Skin epidermis (tissue), 12 donors: ENCODE measurements at regions not wholly inside any gene's neighbourhood (a gene's known extent, or its start where the extent isn't known, plus 50 kb on each side); places are given as distances from the start of the nearest gene placed in this dataset.

Experiments
- H3K27ac ChIP-seq, 21 experiments: fragments of 200-600 bp; sonication (generic) in 11 of 21; one replicate each; pipeline ENCODE4 v1.5.0; 2020; ENCODE audit warnings: mild to moderate bottlenecking in 3 of 21, inconsistent platforms in 2 of 21, moderate library complexity in 2 of 21
- H3K4me3 ChIP-seq, 7 experiments: fragments of 200-600 bp; sonication (generic) in 2 of 7; one replicate each; pipeline ENCODE4 v1.5.0; 2020; ENCODE audit warnings: inconsistent platforms in 2 of 7, mild to moderate bottlenecking in 2 of 7, moderate library complexity in 1 of 7

DNA sequence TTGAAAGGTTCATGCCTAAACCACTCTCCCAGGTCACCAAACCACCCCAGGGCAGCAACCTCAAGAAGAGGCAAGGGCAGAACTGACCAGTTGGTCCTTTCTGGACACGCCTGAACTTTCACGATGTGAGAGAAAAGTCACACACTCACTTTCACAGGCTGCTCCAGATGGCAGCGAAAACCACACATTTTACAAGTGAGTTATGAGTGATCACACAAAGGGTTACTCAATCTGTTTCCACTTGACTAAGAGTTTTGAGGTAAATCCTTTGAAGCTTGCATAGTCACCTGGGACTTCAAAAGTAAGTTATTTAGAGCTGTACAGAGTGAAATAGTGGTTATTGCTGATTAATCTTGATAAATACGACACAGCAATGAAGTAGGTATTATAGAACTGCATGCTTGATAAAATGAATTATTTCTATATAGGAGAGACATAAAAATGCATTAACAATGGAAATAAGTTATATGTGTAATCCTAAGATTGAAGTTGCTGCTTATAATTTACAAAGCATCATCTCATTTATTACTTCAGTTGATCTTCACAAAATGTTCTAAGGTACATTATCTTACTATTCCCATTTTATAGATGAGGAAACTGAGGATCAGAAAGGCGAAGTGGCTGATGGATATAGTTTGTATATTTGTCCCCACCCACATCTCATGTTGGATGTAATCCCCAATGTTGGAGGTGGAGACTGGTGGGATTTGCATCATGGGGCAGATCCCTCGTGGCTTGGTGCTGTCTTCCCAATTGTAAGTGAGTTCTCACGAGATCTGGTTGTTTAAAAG lies 103.0 kb upstream of the KLF3 start:
- Histone ChIP-seq H3K27ac (no peak overlapping the region), H3K4me3 (no peak overlapping the region)

DNA sequence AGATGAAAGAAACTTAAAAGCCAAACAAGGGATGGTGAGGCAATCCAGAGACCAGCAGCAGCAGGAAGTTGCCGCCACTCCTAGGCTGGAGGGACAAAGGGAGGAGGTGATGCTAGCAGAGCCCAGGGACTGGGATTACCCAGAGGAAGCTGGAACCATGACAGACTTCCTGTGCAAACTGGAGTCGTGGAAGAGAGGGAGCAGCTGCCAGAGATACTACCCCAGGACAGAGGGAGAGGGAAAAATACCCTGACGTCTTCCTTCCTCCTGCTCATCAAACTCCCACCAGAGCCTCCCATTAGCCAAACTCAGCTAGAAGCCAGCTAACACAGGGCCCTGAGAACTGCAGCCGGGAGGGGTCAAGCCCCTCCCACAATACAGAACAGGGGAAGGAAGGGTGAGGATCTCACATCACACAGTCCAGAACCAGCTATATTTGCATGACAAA lies 101.2 kb upstream of the KLF3 start:
- H3K27ac ChIP-seq, result peak overlapping the region in 14 of 21 experiments; percentile 9 to 58 (median 42)
- no peak overlapping the region for H3K4me3 ChIP-seq

DNA sequence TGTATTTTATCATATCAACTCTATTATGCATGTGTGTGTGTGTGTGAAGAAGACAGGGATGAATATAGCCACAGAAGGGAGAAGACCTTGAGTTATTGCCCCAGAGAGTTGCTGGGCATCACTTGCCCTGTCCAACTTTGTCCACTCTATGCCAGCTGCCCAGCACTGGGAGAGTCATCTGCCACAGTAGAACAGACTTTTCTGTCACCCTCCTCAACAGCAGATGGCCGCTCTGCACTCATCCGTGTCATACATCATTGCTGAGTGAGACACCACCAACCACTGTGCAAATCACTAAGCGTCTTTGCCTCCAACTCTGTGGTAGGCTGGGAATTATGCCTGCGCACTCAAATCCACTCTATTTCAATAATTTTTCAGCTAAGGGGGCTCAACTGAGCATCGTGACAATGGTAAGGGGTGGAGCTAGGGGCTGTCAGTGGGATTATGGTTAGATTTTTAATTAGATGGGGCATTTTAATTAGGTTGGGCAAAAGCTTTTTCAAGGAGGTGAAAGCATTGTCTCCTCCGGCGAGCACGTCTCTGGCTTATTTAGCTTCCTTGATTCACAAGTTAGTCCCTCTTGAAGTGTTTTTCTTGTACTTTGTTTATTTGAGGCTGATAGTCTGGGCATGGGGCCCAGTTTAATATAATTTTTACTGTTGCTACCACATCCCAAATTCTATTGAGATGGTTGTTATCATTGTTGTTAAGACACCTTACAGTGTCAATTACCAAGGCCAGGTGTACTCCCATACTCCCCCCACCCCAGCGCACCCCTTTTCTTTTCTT lies 100.1 kb upstream of the KLF3 start:
- Histone ChIP-seq H3K4me3 (no peak overlapping the region), H3K27ac (peak overlapping the region in 1 of 21 experiments; percentile 9)

DNA sequence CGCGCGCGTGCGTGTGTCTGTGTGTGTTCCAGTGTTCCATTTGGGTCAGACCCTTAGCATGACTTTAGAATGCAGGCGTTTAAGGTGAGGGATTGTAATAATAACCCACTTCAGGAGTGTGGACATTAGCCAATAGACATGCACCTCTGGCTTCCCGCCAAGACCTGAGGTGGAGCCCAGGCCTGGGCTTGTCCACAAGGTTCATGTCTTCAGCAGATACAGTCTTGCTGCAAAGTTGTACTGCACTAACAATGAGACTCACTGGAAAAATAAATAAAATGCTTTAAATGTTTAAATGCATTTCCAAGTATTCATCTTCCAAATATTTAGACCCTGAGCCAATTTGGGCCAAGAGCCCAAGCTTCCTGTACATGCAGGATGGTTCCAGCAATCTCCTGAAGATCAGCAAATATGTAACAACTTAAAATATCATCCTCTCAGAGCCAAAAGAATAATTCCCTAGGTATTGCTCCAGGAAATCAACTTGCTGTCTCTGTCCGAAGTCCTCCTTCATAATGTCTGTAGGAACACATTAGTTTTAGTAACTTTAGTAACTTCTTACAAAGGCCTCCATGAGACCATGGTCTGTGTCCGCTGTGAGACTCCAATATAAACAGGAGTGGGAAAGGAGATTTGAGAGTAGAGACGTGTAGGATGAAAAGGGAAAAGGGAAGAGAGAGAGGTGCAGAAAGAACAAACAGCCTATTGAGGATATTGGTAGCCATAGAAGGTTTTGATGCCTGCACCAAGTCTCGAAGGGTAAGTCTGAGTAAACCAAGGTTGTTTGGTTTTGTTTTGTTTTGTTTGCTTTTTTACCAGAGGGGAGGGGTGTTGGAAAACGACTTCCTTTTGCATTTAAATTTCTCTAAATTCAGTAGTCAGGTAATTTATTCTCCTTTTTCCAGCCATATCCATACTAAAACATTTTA lies 98.5 kb upstream of the KLF3 start:
- H3K4me3 ChIP-seq, result no peak overlapping the region
- peak overlapping the region in 12 of 21 experiments; percentile 0 to 65 (median 48) for H3K27ac ChIP-seq

DNA sequence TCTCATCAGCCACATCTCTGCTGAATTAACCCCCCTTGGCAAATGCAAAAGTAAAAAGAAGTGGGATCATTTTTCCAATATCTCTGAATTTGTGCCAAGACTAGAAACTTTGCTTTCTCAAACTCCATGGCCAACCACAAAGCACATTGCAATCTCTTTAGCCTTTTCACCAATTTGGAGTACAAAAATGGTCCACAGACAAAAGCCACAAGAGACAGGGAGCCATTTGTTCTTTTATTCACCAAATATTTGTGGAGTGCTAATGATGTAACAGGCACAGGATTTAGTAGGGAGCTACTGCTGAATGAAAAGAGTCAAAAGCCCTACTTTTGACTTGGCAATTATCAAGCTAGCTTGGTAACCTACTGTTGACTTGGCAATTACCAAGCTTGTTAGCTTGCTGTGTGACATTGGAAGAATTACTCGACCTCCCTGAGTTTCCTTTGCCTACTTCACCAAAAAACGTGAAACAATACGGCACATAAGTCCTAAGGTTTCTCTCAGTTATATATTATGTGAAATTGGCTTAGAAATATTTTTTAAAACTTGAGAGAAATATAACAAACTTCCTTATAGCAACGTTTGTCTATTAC lies 97.1 kb upstream of the KLF3 start:
- Histone ChIP-seq H3K4me3 (no peak overlapping the region), H3K27ac (peak overlapping the region in 4 of 21 experiments; percentile 8 to 65 (median 48))

DNA sequence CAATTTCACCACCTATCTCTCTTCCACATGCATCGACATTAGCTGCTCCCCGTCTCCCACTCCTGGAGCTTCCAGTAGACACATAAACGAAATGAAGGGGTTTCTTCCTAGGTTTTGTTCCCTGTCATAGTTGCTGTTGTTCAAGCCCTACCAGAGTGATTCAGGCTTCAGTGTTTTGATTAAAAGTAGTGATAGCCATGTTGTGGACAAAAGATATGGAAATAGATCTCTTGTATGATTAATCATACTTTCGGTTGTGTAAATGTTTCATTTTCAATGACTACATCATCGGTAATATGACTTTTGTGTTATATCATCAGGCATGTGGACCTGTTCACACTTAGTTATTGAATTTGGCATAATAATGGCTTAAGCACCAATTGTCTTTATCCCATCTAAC lies 96.5 kb upstream of the KLF3 start:
- peak overlapping the region in 2 of 21 experiments; percentile 8 to 65 for H3K27ac ChIP-seq
- no peak overlapping the region for H3K4me3 ChIP-seq

DNA sequence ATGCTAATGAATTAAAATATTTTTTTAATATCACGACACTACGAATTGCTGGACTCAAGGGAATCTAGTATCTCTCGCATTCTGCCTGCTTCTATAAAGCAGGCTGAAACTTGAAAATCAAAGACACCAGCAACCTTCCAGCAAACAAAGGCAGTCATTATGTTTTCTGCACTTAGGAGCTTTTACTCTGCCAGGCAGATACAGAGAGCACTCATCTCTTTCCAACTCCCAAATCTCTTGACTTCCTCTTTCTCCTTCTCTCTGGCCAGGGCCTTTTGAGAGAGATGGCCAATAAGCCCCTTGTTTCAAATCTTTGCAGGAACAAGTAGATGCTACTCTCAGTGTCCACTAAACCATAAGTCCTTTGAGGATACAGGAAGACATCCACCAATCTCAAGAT lies 95.2 kb upstream of the KLF3 start:
- Histone ChIP-seq H3K4me3 (no peak overlapping the region), H3K27ac (no peak overlapping the region)

DNA sequence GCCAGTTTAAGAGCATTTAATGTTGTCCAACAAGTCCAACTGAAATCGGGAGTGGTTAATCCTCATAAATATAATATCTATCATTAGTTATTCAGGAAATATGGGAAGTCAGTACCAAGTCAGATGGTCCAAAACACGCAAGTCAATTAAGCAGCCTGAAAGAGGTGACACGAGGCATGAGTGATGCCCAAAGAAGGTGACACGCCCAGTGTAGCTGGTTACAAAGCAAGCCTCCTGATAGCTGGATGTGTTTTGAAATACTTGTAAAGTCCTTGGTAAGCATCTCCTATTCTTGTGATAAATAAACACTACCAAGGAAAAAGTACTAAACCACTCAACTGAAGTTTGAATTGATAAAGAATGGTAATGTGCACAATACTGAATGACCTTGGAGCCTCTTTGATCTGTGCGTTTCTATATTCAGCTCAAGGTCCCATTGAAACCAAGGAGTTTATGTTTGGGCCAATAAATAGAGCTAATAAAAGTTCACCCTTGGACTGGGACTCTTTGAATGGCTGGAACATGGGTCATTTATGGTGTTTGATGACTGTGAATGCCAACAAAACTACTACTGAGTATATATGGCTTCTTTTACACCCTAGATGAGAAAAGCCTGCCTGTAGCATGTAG lies 93.2 kb upstream of the KLF3 start:
- Histone ChIP-seq H3K27ac (peak overlapping the region in 2 of 21 experiments; percentile 17 to 38), H3K4me3 (no peak overlapping the region)

DNA sequence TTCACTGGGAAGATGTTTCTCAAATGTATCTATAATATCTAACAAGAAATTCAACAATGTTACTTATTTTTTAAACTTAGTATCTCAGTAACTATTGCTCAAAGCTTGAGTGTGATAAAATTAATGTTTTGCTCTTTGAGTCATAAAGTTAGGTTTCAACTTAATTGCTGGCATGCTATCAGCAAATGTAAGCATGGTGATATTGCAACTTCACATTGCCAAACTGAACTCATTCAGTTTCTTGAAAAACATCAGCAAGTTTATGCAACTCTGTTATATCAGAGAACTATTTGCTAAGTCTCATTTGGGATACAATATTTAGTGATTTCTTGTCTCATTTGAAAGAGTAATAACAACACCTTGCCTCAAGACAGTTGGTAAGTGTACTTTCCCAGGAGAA lies 91.2 kb upstream of the KLF3 start:
- no peak overlapping the region for H3K27ac ChIP-seq
- H3K4me3 ChIP-seq, result no peak overlapping the region

DNA sequence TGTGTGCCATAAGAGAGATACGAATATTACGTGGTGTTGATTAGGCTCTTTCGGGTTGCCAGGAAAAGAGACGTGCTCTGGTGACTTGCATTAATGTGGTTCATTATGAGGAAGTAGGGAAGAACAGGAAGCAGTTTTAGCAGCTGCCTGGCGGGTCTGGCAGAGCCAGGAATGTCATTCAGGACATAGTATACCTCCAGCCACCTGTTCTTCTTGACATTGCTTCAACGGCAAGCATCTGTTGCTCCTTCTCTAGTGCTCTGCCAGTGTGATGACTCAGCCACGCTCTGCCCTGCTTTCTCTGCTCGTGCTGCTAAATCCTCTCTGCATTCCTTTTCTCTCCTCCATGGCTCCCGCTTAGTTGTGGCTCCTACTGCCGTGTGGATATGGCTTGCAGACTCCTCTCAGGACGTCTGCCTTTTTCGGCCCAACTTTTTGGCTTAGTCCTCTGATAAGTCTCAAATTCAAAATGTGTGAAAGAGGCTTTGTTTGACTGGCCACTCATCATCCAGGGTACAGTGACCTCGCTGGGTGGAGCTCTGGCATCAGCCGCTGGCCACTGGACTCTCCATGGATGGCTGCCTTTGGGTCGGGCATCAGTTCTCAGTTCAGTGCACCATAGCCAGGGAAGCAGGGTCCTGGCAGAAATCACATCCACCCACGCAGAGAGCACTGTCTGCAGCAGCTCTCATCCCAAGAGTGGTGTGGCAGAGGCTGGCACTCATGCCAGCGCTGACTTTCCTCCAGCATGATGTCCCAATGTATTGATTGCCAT lies 89.3 kb upstream of the KLF3 start:
- H3K27ac ChIP-seq, result no peak overlapping the region
- no peak overlapping the region for H3K4me3 ChIP-seq

DNA sequence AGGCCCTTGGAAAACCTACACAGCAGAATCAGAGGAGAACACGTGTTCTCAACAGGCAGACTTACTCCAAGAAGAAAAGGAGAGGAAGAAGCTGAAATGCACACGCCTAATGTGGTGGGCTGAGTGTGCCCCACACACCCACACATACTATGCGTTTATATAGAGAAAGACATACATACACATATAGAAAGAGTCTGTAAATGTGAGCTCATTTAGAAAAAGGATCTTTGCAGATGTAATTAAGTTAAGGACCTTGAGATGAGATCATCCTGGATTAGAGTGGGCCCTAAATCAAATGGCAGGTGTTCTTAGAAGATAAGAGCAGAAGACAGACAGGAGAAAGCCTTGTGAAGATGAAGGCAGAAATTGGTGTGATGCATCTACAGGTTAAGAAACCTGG lies 87.2 kb upstream of the KLF3 start:
- H3K4me3 ChIP-seq, result no peak overlapping the region
- no peak overlapping the region for H3K27ac ChIP-seq

DNA sequence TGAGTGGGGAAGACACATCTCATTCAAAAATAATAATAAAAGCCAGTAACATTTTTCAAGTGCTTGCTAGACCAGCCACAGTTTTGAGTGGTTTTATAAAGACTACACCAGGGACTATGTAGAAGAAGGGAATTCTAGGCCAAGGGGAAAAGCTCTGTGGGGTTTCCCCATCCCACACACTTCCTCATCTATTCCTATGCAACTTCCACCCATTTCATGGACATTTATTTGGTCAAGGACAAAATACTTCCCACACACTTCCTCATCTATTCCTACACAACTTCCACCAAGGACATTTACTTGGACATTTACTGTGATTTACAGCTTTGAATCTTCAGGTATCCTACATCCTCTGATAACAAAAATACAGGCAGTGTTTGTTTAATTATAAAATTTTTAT lies 86.5 kb upstream of the KLF3 start:
- Histone ChIP-seq H3K27ac (no peak overlapping the region), H3K4me3 (no peak overlapping the region)

DNA sequence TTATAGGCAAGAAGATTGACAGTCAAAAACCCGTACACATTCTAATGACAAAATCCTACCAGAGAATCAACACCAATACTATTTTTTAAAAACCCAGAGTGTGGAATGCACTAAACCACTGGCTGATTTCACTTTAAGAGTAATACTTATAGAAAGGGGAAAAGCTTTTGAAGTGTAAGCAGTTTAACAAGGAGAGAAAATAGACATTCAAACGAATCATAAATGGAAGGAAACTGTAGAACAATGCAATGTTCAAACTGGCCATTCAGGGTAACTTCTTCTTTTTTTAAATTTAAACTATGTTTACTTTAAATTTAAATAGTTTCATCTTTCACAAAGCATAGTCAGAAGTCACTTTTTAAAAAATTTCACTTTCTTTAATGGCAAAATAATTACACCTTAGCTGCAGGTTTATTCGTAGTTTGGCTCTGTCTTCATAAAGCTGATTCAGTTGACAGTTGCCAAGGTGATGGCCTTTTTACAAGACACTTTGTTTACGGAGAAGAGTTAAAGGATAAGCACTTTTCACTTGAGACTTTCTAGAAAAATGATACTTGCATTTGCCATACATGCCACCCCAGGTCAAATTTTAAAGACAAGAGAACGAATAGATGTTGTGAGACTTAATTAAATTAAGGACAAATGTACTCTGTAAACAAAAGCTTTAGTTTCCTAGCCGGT lies 82.4 kb upstream of the KLF3 start:
- no peak overlapping the region for H3K27ac ChIP-seq
- no peak overlapping the region for H3K4me3 ChIP-seq

DNA sequence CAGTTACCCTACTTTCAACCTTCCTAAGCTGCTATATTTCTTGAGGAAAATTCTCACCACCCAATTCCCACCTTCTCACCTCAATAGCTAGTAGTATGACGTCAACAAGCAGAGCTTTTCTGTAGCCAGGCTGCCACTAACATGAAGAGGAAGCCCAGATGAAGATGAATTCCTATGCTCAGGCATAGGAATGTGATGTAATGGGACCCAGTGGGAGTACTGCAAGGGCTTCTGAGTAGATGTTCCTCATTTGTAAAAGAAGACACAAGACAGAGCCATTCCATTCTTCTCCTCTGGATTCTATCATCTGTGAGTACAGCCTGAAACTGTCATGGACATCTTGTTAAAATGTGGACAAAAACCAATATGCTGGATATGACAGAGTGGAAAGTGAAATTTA lies 81.6 kb upstream of the KLF3 start:
- Histone ChIP-seq H3K4me3 (no peak overlapping the region), H3K27ac (no peak overlapping the region)

DNA sequence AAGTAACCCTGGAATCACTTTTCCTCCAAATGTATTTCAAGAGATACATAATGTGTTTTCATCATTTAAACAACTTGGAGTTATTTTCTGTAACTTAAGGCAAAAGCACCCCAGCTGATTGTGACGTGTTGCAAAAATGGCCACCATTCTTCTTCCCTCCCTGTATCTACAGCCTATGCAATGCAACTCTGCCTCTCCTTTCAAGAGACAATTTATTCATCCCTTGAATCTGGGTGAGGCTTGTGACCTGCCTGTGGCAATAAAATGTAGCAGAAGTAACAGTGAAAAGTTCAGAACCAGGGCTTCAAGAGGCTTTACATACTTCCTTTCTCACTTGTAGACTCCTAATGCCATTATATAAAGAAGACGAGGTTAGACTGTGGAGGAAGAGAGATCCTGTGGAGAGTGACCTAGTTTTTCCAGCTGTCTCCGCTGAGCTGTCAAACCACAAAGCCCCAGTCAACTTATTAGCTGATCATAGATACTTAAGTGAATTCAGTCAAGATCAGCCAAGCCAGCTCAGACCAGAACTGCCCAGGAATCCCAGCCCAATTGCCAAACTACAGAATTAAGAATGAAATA lies 81.0 kb upstream of the KLF3 start:
- Histone ChIP-seq H3K4me3 (no peak overlapping the region), H3K27ac (peak overlapping the region in 1 of 21 experiments; percentile 1)

DNA sequence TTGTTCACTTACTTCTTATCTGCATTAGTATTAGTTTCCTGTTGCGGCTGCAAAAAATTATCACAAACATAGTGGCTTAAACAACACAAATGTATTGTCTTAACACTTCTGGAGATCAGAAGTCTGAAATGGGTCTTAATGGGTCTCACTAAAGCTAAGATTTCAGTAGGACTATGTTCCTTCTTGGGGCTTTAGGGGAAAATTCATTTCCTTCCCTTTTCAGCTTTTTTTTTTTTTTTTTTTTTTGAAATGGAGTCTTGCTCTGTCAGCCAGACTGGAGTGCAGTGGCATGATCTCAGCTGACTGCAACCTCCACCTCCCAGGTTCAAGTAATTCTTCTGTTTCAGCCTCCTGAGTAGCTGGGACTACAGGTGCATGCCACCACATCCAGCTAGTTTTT lies 78.1 kb upstream of the KLF3 start:
- H3K27ac ChIP-seq, result no peak overlapping the region
- H3K4me3 ChIP-seq, result no peak overlapping the region

DNA sequence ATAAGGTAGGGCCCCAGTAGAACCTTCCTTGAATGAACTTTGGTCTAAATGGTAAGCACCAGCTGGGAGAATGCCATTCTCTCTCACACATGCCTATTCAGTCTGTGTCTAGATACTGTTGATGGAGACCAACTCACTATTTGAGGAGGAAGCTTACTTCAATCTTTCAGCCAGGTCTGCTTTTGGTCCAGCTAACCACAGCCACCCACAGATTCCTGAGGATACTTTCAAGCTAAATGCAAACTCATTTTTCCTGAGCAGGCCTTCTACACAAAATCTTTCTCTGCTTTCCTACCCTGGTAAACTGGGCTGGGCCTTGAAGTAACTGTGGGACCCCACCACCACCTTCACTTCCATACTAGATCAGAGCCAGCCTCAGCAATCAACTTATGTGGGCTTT lies 76.9 kb upstream of the KLF3 start:
- H3K4me3 ChIP-seq, result no peak overlapping the region
- no peak overlapping the region for H3K27ac ChIP-seq

DNA sequence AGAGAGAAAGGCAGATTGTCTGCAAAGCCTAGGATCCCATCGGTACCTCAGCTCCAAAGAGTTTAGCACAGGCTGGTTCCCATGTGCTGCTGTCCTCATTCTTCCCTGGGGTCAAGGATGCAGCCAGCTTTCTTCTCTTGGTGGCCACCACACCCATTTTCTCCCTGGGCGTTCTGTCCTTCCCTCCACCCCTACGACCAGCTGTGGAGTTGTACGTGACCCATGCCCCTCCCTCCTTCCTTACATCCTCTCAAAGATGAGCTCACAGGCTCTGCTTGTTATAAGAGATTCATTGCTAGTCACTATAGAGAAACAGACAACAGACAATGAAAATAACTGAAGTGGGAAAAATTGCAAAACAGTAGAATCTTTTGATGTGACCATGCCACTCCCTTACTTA lies 74.0 kb upstream of the KLF3 start:
- no peak overlapping the region for H3K27ac ChIP-seq
- H3K4me3 ChIP-seq, result no peak overlapping the region
